ENCODE measurements at regions not wholly inside any gene's neighbourhood (a gene's known extent, or its start where the extent isn't known, plus 50 kb on each side); places are given as distances from the start of the nearest gene placed in this dataset.

DNA sequence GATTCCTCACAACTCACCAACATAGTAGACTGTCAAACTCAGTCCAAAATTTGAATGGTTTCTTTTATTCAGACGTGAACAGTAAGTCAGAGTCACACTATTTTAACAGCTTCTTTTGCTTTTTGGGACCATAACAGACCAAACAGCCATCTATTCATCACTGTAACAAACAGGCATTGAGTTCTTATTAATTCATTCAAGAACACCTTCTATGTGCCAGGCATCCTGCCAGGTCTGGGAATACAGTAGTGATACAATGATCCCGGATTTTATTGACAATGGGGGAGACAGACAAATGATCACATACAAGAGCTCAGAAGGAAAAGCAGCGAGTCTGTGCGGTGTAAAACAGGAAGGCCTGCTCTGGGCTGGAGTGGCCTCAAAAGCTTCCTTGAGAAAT, 153.3 kb upstream of the ERCC6L2 start:
- no peak for DNase-seq

DNA sequence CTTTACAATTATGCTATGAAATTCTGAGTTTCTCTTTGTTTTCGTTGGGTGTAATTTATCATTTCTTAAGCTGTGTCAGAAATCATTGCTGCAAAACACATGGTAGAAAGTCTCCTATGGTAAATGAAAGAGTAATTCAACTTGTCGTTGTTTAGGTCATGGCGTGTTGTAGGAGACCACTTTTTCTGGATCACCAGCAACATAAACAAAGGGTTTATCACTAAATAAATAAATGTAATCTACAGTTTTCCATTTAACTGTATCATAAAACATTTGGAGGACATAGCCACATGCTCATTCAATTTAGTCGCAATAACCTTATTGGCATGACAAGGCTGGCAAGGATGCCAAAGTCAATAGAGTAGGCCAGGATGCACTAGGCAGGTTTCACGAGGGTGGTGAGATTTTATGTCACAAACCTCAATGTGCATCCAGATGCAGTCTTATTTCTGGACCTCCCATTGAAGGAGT, 154.4 kb upstream of the ERCC6L2 start:
- DNase-seq: no peak
- Histone ChIP-seq H3K27ac (ENCODE audit: low read length) (no peak overlapping the region), H3K36me3 (replicated peaks; ENCODE audit: insufficient read depth, low read length) (no peaks in the 10 kb centered on the region), H3K4me3 (ENCODE audit: low read length) (no peak overlapping the region), H3K27me3 (replicated peaks; ENCODE audit: insufficient read depth, low read length) (no peaks in the 10 kb centered on the region), H3K79me2 (ENCODE audit: low read length) (no peaks in the 10 kb centered on the region), H3K9ac (ENCODE audit: low read length) (no peak overlapping the region), H3K9me2 (replicated peaks; ENCODE audit: insufficient read depth, low read length) (no peaks in the 10 kb centered on the region), H3F3A (ENCODE audit: insufficient read depth, low read length) (peaks cover 17% of the 10 kb centered on the region), H3K9me3 (replicated peaks; ENCODE audit: insufficient read depth, low read length) (no peaks in the 10 kb centered on the region), H2AFZ (ENCODE audit: low read length) (no peak overlapping the region), H3K4me1 (ENCODE audit: low read length) (peaks cover 5% of the 10 kb centered on the region), H4K20me1 (ENCODE audit: insufficient read depth, low read length) (no peaks in the 10 kb centered on the region), H3K4me2 (ENCODE audit: low read depth, low read length) (no peak overlapping the region)
- TF ChIP-seq EZH2phosphoT487 (IDR thresholded peaks at IDR 0.05; ENCODE audit: low read length) (no peak), EZH2 (optimal IDR thresholded peaks at IDR 0.05; ENCODE audit: low read depth, low read length) (no peak)
- TF ChIP-seq, protein P1, sequence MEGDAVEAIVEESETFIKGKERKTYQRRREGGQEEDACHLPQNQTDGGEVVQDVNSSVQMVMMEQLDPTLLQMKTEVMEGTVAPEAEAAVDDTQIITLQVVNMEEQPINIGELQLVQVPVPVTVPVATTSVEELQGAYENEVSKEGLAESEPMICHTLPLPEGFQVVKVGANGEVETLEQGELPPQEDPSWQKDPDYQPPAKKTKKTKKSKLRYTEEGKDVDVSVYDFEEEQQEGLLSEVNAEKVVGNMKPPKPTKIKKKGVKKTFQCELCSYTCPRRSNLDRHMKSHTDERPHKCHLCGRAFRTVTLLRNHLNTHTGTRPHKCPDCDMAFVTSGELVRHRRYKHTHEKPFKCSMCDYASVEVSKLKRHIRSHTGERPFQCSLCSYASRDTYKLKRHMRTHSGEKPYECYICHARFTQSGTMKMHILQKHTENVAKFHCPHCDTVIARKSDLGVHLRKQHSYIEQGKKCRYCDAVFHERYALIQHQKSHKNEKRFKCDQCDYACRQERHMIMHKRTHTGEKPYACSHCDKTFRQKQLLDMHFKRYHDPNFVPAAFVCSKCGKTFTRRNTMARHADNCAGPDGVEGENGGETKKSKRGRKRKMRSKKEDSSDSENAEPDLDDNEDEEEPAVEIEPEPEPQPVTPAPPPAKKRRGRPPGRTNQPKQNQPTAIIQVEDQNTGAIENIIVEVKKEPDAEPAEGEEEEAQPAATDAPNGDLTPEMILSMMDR (IDR thresholded peaks at IDR 0.05; ENCODE audit: low read length): no peak

More for the DNA sequence above, 153.3 kb upstream of the ERCC6L2 start:
- Histone ChIP-seq H3K4me2 (ENCODE audit: low read depth, low read length) (no peak overlapping the region), H3K27ac (ENCODE audit: low read length) (no peak overlapping the region), H3K9ac (ENCODE audit: low read length) (no peak overlapping the region), H2AFZ (ENCODE audit: low read length) (no peak overlapping the region), H3K4me3 (ENCODE audit: low read length) (no peak overlapping the region), H3K9me2 (replicated peaks; ENCODE audit: insufficient read depth, low read length) (no peaks in the 10 kb centered on the region), H4K20me1 (ENCODE audit: insufficient read depth, low read length) (no peaks in the 10 kb centered on the region), H3K79me2 (ENCODE audit: low read length) (no peaks in the 10 kb centered on the region), H3K27me3 (replicated peaks; ENCODE audit: insufficient read depth, low read length) (no peaks in the 10 kb centered on the region), H3K36me3 (replicated peaks; ENCODE audit: insufficient read depth, low read length) (no peaks in the 10 kb centered on the region), H3F3A (ENCODE audit: insufficient read depth, low read length) (peaks cover 17% of the 10 kb centered on the region), H3K4me1 (ENCODE audit: low read length) (peaks cover 5% of the 10 kb centered on the region), H3K9me3 (replicated peaks; ENCODE audit: insufficient read depth, low read length) (no peaks in the 10 kb centered on the region)
- TF ChIP-seq, protein P1 (IDR thresholded peaks at IDR 0.05; ENCODE audit: low read length): no peak
- TF ChIP-seq EZH2phosphoT487 (IDR thresholded peaks at IDR 0.05; ENCODE audit: low read length): no peak
- TF ChIP-seq EZH2 (optimal IDR thresholded peaks at IDR 0.05; ENCODE audit: low read depth, low read length): no peak

DNA sequence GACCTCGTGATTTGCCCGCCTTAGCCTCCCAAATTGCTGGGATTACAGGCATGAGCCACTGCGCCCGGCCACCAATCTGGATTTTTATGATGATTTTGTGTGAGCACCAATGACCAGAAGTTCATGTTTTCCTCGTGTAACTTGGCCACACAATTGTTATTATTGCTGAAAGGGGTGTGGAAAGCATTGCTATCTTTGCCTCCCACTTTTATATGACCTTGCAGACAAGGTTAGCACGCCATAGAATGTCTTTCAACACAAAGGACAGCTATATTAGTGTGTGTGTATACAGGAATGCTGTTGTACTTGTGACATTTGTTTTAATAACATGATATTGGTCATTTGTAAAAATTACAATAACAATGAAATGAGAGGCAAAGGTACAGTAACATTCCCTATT, 155.0 kb upstream of the ERCC6L2 start:
- no peaks in the 10 kb centered on the region for H3K9me3 ChIP-seq (replicated peaks; ENCODE audit: insufficient read depth, low read length)
- no peak overlapping the region for H3K27ac ChIP-seq (ENCODE audit: low read length)

More for the DNA sequence above, 155.0 kb upstream of the ERCC6L2 start:
- Histone ChIP-seq H3K4me3 (ENCODE audit: low read length) (no peak overlapping the region), H4K20me1 (ENCODE audit: insufficient read depth, low read length) (no peaks in the 10 kb centered on the region), H3K27me3 (replicated peaks; ENCODE audit: insufficient read depth, low read length) (no peaks in the 10 kb centered on the region), H2AFZ (ENCODE audit: low read length) (no peak overlapping the region), H3K9me2 (replicated peaks; ENCODE audit: insufficient read depth, low read length) (no peaks in the 10 kb centered on the region), H3K36me3 (replicated peaks; ENCODE audit: insufficient read depth, low read length) (no peaks in the 10 kb centered on the region), H3K79me2 (ENCODE audit: low read length) (no peaks in the 10 kb centered on the region), H3K4me2 (ENCODE audit: low read depth, low read length) (no peak overlapping the region), H3F3A (ENCODE audit: insufficient read depth, low read length) (peaks cover 17% of the 10 kb centered on the region), H3K4me1 (ENCODE audit: low read length) (peaks cover 5% of the 10 kb centered on the region), H3K9ac (ENCODE audit: low read length) (no peak overlapping the region)
- TF ChIP-seq, protein P1 (IDR thresholded peaks at IDR 0.05; ENCODE audit: low read length): no peak
- TF ChIP-seq EZH2phosphoT487 (IDR thresholded peaks at IDR 0.05; ENCODE audit: low read length) (no peak), EZH2 (optimal IDR thresholded peaks at IDR 0.05; ENCODE audit: low read depth, low read length) (no peak)
- DNase-seq: no peak

Data from MM.1S (cell line).